HepG2 (cell line): ENCODE measurements at regions not wholly inside any gene's neighbourhood (a gene's known extent, or its start where the extent isn't known, plus 50 kb on each side); places are given as distances from the start of the nearest gene placed in this dataset.

Experiments
- ATAC-seq: fragments of 200-7000 bp; cut with Tn5 transposase; 3 replicates; pipeline ENCODE4 v1.9.1; 2020; ENCODE audit warnings: mild to moderate bottlenecking, moderate library complexity
- BruUV-seq: library from RNA; stranded (reverse); fragments of 400-500 nt; replicated peaks from 2 replicates; lab custom pipeline; 2021; lab: Mats Ljungman, UMichigan
- CTCF ChIA-PET: fragments of 300-600 bp; formaldehyde crosslinking; extraction: SDS; loops from one replicate; lab custom pipeline; 2021; ENCODE audit warnings: low total read pairs, inconsistent platforms, low intra/inter-chr PET ratio; lab: Yijun Ruan, JAX
- POLR2A ChIA-PET: fragments of 350-600 bp; sonication (Branson Sonifier 250); formaldehyde crosslinking; loops from one replicate; lab custom pipeline; 2020; ENCODE audit warnings: antibody characterized with exemption, inconsistent platforms; lab: Yijun Ruan, JAX
- DNase-seq: peaks from one replicate; pipeline ENCODE4 v3.0.0-alpha.2; 2015; ENCODE audit warnings: low spot score
- FAIRE-seq: peaks from 3 replicates; lab custom pipeline; 2011; peaks lifted over from hg19 to GRCh38; lab: Jason Lieb, UNC
- H2AFZ ChIP-seq: one replicate; pipeline ENCODE4 v1.6.1; 2011; ENCODE audit warnings: low read length, inconsistent platforms
- H3K27ac ChIP-seq: fragments of 300-600 bp; 3 replicates; pipeline ENCODE4 v1.8.0; 2011; ENCODE audit warnings: mixed run types, mild to moderate bottlenecking, mixed read lengths, low read length, inconsistent platforms; ENCODE audit not compliant: insufficient read depth; ENCODE audit errors: extremely low read length
- H3K27me3 ChIP-seq, 2 experiments: fragments of 200-600 bp in 1 of 2; 2 replicates in 1 of 2; 3 replicates in 1 of 2; pipeline versions ENCODE4 v1.6.0 to v1.8.0; 2011; ENCODE audit warnings: low read length in 2 of 2, mild to moderate bottlenecking in 2 of 2, moderate library complexity in 2 of 2, inconsistent platforms in 1 of 2; ENCODE audit not compliant: insufficient read depth in 2 of 2, control insufficient read depth in 1 of 2
- H3K36me3 ChIP-seq, 2 experiments: fragments of 200-600 bp in 1 of 2; replicated peaks in 1 of 2; 2 replicates in 1 of 2; 3 replicates in 1 of 2; pipeline versions ENCODE4 v1.5.1 to v1.8.0; 2011; ENCODE audit warnings: low read length in 2 of 2, inconsistent platforms in 1 of 2; ENCODE audit not compliant: insufficient read depth in 2 of 2, control insufficient read depth in 1 of 2
- H3K4me1 ChIP-seq: 2 replicates; pipeline ENCODE4 v1.5.1; 2012; ENCODE audit warnings: low read length, inconsistent platforms; ENCODE audit not compliant: insufficient read depth
- H3K4me2 ChIP-seq: 2 replicates; pipeline ENCODE4 v1.6.0; 2011; ENCODE audit warnings: low read depth, low read length, inconsistent platforms
- H3K4me3 ChIP-seq, 3 experiments: fragments of 200-600 bp in 1 of 3; sonication (generic), shearing (Covaris generic) in 1 of 3; replicated peaks in 1 of 3; 2 replicates each; pipeline ENCODE4 v1.5.1; 2011 to 2016; ENCODE audit warnings: low read length in 3 of 3, inconsistent platforms in 2 of 3, low read depth in 2 of 3, mild to moderate bottlenecking in 2 of 3, control low read depth in 1 of 3, mixed read lengths in 1 of 3; ENCODE audit not compliant: insufficient read depth in 1 of 3
- H3K79me2 ChIP-seq: one replicate; pipeline ENCODE4 v1.6.1; 2011; ENCODE audit warnings: low read length, inconsistent platforms; ENCODE audit not compliant: insufficient read depth
- H3K9ac ChIP-seq: 2 replicates; pipeline ENCODE4 v1.6.0; 2011; ENCODE audit warnings: mild to moderate bottlenecking, low read depth, low read length, inconsistent platforms; ENCODE audit not compliant: insufficient read depth
- H3K9me3 ChIP-seq: 2 replicates; pipeline ENCODE4 v1.5.1; 2012; ENCODE audit warnings: mild to moderate bottlenecking, low read length
- H4K20me1 ChIP-seq: 2 replicates; pipeline ENCODE4 v1.6.0; 2011; ENCODE audit warnings: inconsistent platforms, mild to moderate bottlenecking, low read length, moderate library complexity; ENCODE audit not compliant: insufficient read depth
- DR1 ChIP-seq: sonication (generic); formaldehyde crosslinking; IDR thresholded peaks from 2 replicates; pipeline ENCODE4 v1.8.0; 2021; ENCODE audit warnings: mild to moderate bottlenecking, missing genetic modification reagents, inconsistent platforms
- ETV5 ChIP-seq: IDR thresholded peaks from 2 replicates; pipeline ENCODE4 v1.6.1; 2018; ENCODE audit warnings: missing biosample characterization, missing genetic modification reagents, inconsistent platforms, borderline replicate concordance
- FOXA1 ChIP-seq, 2 experiments: fragments of 450-650 bp in 1 of 2; sonication (generic) in 1 of 2; formaldehyde crosslinking in 1 of 2; IDR thresholded peaks; 2 replicates each; pipeline versions ENCODE4 v1.4.0 to v1.6.1; 2016 to 2020; ENCODE audit warnings: missing genetic modification reagents in 1 of 2
- HNRNPK ChIP-seq: fragments of 200-400 bp; formaldehyde crosslinking; IDR thresholded peaks from 2 replicates; pipeline ENCODE4 v1.6.1; 2018; ENCODE audit warnings: low read length, low read depth, moderate library complexity, mild to moderate bottlenecking; ENCODE audit not compliant: poor library complexity, severe bottlenecking
- KDM3A ChIP-seq: IDR thresholded peaks from 2 replicates; pipeline ENCODE4 v1.6.1; 2018; ENCODE audit warnings: low read depth, missing compliant biosample characterization
- MAF1 ChIP-seq: sonication (generic); formaldehyde crosslinking; IDR thresholded peaks from 2 replicates; pipeline ENCODE4 v1.5.0; 2020; ENCODE audit warnings: missing genetic modification reagents, borderline replicate concordance
- MATR3 ChIP-seq: sonication (generic); formaldehyde crosslinking; IDR thresholded peaks from 2 replicates; pipeline ENCODE4 v1.4.0; 2020; ENCODE audit warnings: missing genetic modification reagents
- REXO4 ChIP-seq: sonication (generic); formaldehyde crosslinking; IDR thresholded peaks from 2 replicates; pipeline ENCODE4 v1.8.0; 2022; ENCODE audit warnings: missing genetic modification reagents, mild to moderate bottlenecking, borderline replicate concordance
- SCMH1 ChIP-seq: sonication (generic); formaldehyde crosslinking; IDR thresholded peaks from 2 replicates; pipeline ENCODE4 v1.9.0; 2021; ENCODE audit warnings: missing genetic modification reagents, mild to moderate bottlenecking, borderline replicate concordance
- SRSF4 ChIP-seq: fragments of 200-400 bp; formaldehyde crosslinking; IDR thresholded peaks from one replicate; pipeline ENCODE4 v1.6.1; 2018; ENCODE audit warnings: mild to moderate bottlenecking, low read depth, low read length, moderate library complexity; ENCODE audit not compliant: poor library complexity, severe bottlenecking
- ZNF572 ChIP-seq: sonication (generic); formaldehyde crosslinking; IDR thresholded peaks from 2 replicates; pipeline ENCODE4 v1.5.1; 2020; ENCODE audit warnings: mild to moderate bottlenecking, missing genetic modification reagents
- ZNF709 ChIP-seq: sonication (generic); formaldehyde crosslinking; IDR thresholded peaks from 2 replicates; pipeline ENCODE4 v1.5.0; 2020; ENCODE audit warnings: mild to moderate bottlenecking, missing genetic modification reagents
- WGBS: methylation state at CpG from one replicate; pipeline ENCODE4 v1.1.6; 2017; ENCODE audit warnings: low lambda C conversion rate; 5-methylcytosine and 5-hydroxymethylcytosine counted together
- in situ Hi-C: cut with HindIII; loops from 2 replicates; pipeline ENCODE4 v1.10.0; 2017; ENCODE audit warnings: low pct_unique_long_range_greater_than_20kb; ENCODE audit not compliant: extremely low pct_ligation_motif_present
- intact Hi-C: fragments of 100-400 bp; cut with micrococcal nuclease; formaldehyde crosslinking; loops from one replicate; pipeline ENCODE4 v1.10.0; 2022; ENCODE audit not compliant: unreplicated experiment
- TF ChIP-seq, protein P1 (sequence below): IDR thresholded peaks from 2 replicates; pipeline ENCODE4 v1.6.1; 2016; ENCODE audit warnings: low read depth, borderline replicate concordance
- TF ChIP-seq, protein P2 (sequence below): sonication (generic); formaldehyde crosslinking; IDR thresholded peaks from 2 replicates; pipeline ENCODE4 v1.5.1; 2020; ENCODE audit warnings: missing genetic modification reagents, mild to moderate bottlenecking, borderline replicate concordance
- TF ChIP-seq, protein P3 (sequence below): sonication (generic); formaldehyde crosslinking; IDR thresholded peaks from 2 replicates; pipeline ENCODE4 v1.4.0; 2020; ENCODE audit warnings: missing genetic modification reagents, borderline replicate concordance

DNA sequence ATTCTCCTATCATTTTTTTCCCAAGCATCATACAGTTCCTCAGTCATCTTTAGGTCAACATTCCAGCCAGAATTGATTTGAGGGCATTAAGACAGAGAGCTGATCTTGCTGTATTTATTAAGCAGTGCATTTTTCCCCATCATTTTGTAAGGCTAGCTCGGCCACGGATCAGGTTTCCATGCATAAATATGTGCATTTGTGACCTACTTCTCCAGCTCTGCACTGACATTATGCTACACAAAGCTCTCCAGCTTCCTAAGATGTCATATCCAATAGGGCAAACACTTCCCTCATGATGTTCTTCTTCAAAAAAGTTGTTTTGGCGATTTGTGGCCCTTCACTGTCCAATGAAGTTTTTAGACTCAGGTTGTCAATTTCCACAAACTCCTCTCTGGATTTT, 202.6 kb downstream of the C7orf25 start:
- CTCF ChIA-PET = no interaction called here
- no peak overlapping the region for H2AFZ ChIP-seq
- H4K20me1 ChIP-seq = no peaks in the 10 kb centered on the region
- POLR2A ChIA-PET = no interaction called here
- no peaks in the 10 kb centered on the region for H3K79me2 ChIP-seq
- H3K9me3 ChIP-seq = peaks cover 16% of the 10 kb centered on the region; the same call in 1 of the 2 replicates
- no peak overlapping the region for H3K27ac ChIP-seq
- no peak overlapping the region for H3K4me3 ChIP-seq
- no peaks in the 10 kb centered on the region for H3K36me3 ChIP-seq
- H3K9ac ChIP-seq = no peak overlapping the region
- intact Hi-C loops (no loop called here), in situ Hi-C loops (no loop called here)
- H3K27me3 ChIP-seq = no peaks in the 10 kb centered on the region
- DNase-seq (no peak), ATAC-seq (no peak), FAIRE-seq (no peak)
- BruUV-seq = no TSS peak
- WGBS = 0% methylated on average over 3 of the region's 3 CpGs
- H3K4me1 ChIP-seq = no peaks in the 10 kb centered on the region
- TF ChIP-seq MAF1 (CRISPR knock-in tag) (no peak), SRSF4 (no peak)
- TF ChIP-seq, protein P1, sequence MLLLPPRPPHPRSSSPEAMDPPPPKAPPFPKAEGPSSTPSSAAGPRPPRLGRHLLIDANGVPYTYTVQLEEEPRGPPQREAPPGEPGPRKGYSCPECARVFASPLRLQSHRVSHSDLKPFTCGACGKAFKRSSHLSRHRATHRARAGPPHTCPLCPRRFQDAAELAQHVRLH (CRISPR knock-in tag) = no peak
- H3K4me2 ChIP-seq = no peak overlapping the region

DNA sequence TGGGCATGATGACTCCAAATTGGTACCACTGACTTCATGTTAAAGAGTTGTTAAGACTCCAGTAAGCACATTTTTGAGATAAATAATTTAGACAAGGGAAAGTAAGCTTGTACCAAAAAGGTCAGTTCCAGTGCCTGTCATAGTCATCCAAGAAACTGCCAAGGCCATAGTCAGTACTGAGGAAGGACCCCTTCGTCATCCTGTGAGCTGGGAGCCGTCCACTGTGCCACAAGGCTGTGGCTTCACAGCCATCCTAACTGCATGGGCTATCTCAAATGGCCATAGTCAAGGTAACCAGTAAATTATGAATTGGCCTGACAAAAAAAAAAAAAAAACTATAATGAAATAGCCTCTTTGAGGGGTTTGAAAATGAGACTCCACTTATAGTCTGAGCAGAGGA, 207.2 kb downstream of the C7orf25 start:
- Histone ChIP-seq H3K4me3 (no peak overlapping the region), H2AFZ (no peak overlapping the region), H3K4me2 (no peak overlapping the region), H4K20me1 (no peaks in the 10 kb centered on the region), H3K9ac (no peak overlapping the region), H3K36me3 (no peaks in the 10 kb centered on the region), H3K27ac (no peak overlapping the region), H3K79me2 (no peaks in the 10 kb centered on the region), H3K9me3 (no peaks in the 10 kb centered on the region), H3K4me1 (no peaks in the 10 kb centered on the region), H3K27me3 (no peaks in the 10 kb centered on the region)
- no peak for ATAC-seq
- POLR2A ChIA-PET = no interaction called here
- TF ChIP-seq, protein P2, sequence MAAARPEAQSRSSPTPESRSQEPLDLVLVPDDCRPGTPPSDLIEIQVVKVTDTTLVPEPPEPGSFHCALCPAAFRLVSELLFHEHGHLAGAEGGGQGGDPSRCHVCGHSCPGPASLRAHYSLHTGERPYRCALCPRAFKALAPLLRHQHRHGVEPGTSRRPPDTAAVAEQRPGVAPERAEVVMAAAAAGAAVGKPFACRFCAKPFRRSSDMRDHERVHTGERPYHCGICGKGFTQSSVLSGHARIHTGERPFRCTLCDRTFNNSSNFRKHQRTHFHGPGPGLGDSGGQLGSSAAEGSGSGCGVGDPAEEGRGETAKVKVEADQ = no peak
- TF ChIP-seq ZNF572 (CRISPR knock-in tag) (no peak), REXO4 (no peak), HNRNPK (no peak), SCMH1 (CRISPR knock-in tag) (no peak), KDM3A (CRISPR knock-in tag) (no peak), FOXA1 (IDR thresholded peaks at IDR 0.05) (no peak), FOXA1 (CRISPR knock-in tag; IDR thresholded peaks at IDR 0.05) (no peak), MATR3 (no peak), ZNF709 (CRISPR knock-in tag) (no peak), ETV5 (CRISPR knock-in tag) (no peak), DR1 (CRISPR knock-in tag) (no peak)
- TF ChIP-seq, protein P3, sequence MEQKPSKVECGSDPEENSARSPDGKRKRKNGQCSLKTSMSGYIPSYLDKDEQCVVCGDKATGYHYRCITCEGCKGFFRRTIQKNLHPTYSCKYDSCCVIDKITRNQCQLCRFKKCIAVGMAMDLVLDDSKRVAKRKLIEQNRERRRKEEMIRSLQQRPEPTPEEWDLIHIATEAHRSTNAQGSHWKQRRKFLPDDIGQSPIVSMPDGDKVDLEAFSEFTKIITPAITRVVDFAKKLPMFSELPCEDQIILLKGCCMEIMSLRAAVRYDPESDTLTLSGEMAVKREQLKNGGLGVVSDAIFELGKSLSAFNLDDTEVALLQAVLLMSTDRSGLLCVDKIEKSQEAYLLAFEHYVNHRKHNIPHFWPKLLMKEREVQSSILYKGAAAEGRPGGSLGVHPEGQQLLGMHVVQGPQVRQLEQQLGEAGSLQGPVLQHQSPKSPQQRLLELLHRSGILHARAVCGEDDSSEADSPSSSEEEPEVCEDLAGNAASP = no peak
- in situ Hi-C loops (no loop called here), intact Hi-C loops (no loop called here)
- BruUV-seq = no TSS peak
- DNase-seq = no peak
- CTCF ChIA-PET = no interaction called here
- 3% methylated on average over 2 of the region's 2 CpGs for WGBS
- FAIRE-seq = no peak
